Astrocyte (in vitro differentiated cells and primary cell): ENCODE measurements at regions not wholly inside any gene's neighbourhood (a gene's known extent, or its start where the extent isn't known, plus 50 kb on each side); places are given as distances from the start of the nearest gene placed in this dataset.
"Not testable (repeated sequence)": the region's sequence is repeated elsewhere in the genome, so short reads cannot be mapped to it uniquely, and the experiment has no call there.

Experiments used
- EZH2 ChIP-seq: IDR thresholded peaks from 2 replicates; pipeline ENCODE4 v1.6.1; 2012; ENCODE audit warnings: mild to moderate bottlenecking, low read length, inconsistent platforms; ENCODE audit not compliant: insufficient read depth
- TF ChIP-seq, protein P1 (sequence below): IDR thresholded peaks from 2 replicates; pipeline ENCODE4 v1.5.1; 2011; ENCODE audit warnings: low read depth, mild to moderate bottlenecking, inconsistent platforms, low read length, moderate library complexity; ENCODE audit not compliant: insufficient read depth

- TF ChIP-seq, protein P1, sequence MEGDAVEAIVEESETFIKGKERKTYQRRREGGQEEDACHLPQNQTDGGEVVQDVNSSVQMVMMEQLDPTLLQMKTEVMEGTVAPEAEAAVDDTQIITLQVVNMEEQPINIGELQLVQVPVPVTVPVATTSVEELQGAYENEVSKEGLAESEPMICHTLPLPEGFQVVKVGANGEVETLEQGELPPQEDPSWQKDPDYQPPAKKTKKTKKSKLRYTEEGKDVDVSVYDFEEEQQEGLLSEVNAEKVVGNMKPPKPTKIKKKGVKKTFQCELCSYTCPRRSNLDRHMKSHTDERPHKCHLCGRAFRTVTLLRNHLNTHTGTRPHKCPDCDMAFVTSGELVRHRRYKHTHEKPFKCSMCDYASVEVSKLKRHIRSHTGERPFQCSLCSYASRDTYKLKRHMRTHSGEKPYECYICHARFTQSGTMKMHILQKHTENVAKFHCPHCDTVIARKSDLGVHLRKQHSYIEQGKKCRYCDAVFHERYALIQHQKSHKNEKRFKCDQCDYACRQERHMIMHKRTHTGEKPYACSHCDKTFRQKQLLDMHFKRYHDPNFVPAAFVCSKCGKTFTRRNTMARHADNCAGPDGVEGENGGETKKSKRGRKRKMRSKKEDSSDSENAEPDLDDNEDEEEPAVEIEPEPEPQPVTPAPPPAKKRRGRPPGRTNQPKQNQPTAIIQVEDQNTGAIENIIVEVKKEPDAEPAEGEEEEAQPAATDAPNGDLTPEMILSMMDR = not testable (repeated sequence)
- not testable (repeated sequence) for TF ChIP-seq EZH2
These were observed 69.4 kb upstream of the NOX4 start for GRCh38 chr11:89560598-89560997.
